ENCODE measurements at regions not wholly inside any gene's neighbourhood (a gene's known extent, or its start where the extent isn't known, plus 50 kb on each side); places are given as distances from the start of the nearest gene placed in this dataset.

DNA sequence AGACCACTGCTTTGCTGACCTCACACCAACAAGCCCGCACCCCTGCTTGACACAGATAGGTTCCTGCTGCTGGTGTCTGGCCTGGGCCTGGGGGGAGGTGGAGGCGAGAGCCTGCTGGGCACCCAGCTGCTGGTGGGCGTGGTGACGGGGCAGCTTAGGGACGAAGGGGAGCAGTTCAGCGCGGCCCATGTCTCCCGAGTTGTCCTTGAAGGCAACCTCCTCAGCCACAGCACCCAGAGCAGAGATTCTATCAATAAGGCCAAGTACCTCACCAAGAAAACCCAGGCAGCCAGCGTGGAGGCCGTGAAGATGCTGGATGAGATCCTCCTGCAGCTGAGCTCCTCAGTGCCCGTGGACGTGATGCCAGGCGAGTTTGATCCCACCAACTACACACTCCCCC is 313.3 kb downstream of the NR2F1-AS1 start:
- ChIA-PET CTCF (no interaction called here), POLR2A (no interaction called here)
- TF ChIP-seq NR2C2 (CRISPR knock-in tag; IDR thresholded peaks at IDR 0.05) (no peak), GRHL2 (CRISPR knock-in tag; IDR thresholded peaks at IDR 0.05; ENCODE audit: insufficient replicate concordance, severe bottlenecking) (no peak), PRRX2 (CRISPR knock-in tag; IDR thresholded peaks at IDR 0.05) (no peak), OVOL2 (CRISPR knock-in tag; IDR thresholded peaks at IDR 0.05; ENCODE audit: borderline replicate concordance) (no peak), ZNF121 (CRISPR knock-in tag; IDR thresholded peaks at IDR 0.05) (no peak), NFE2L1 (CRISPR knock-in tag; IDR thresholded peaks at IDR 0.05) (no peak)
- TF ChIP-seq, protein P1, sequence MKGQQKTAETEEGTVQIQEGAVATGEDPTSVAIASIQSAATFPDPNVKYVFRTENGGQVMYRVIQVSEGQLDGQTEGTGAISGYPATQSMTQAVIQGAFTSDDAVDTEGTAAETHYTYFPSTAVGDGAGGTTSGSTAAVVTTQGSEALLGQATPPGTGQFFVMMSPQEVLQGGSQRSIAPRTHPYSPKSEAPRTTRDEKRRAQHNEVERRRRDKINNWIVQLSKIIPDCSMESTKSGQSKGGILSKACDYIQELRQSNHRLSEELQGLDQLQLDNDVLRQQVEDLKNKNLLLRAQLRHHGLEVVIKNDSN (CRISPR knock-in tag; IDR thresholded peaks at IDR 0.05) = no peak
- no peak overlapping the region for H3K4me3 Mint-ChIP-seq
- peaks cover 6% of the 10 kb centered on the region; the same call in 1 of the 2 replicates for H3K9me3 Mint-ChIP-seq
- H3K36me3 Mint-ChIP-seq = no peaks in the 10 kb centered on the region; the same call in 1 of the 2 replicates
- no peak overlapping the region for H3K27ac Mint-ChIP-seq
- H3K27me3 Mint-ChIP-seq (ENCODE audit: low read depth) = no peaks in the 10 kb centered on the region; the same call in 1 of the 2 replicates
- H3K4me1 Mint-ChIP-seq = no peaks in the 10 kb centered on the region
- DNase-seq (ENCODE audit: low spot score) (no peak), ATAC-seq (no peak)

DNA sequence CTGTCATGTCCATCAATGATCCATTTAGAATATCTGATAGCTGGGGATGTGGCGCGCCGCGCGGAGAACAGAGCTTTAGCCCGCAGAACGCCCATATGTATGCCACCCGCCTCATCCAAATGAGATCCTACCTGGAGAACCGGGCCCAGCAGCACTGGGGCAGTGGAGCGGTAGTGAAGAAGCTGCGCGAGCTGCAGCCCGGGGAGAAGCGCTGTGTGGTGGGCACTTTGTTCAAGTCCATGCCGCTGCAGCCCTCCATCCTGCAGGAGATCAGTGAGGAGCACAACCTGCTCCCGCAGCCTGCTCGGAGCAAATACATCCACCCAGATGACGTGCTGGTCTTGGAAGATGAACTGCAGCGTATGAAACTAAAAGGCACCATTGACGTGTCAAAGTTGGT is 313.7 kb downstream of the NR2F1-AS1 start:
- ATAC-seq (no peak), DNase-seq (ENCODE audit: low spot score) (no peak)
- Mint-ChIP-seq H3K27me3 (ENCODE audit: low read depth) (no peaks in the 10 kb centered on the region; the same call in 1 of the 2 replicates), H3K36me3 (no peaks in the 10 kb centered on the region; the same call in 1 of the 2 replicates), H3K9me3 (peaks cover 6% of the 10 kb centered on the region; the same call in 1 of the 2 replicates), H3K4me1 (no peaks in the 10 kb centered on the region), H3K4me3 (no peak overlapping the region), H3K27ac (no peak overlapping the region)
- CTCF ChIA-PET = no interaction called here
- TF ChIP-seq, protein P2, sequence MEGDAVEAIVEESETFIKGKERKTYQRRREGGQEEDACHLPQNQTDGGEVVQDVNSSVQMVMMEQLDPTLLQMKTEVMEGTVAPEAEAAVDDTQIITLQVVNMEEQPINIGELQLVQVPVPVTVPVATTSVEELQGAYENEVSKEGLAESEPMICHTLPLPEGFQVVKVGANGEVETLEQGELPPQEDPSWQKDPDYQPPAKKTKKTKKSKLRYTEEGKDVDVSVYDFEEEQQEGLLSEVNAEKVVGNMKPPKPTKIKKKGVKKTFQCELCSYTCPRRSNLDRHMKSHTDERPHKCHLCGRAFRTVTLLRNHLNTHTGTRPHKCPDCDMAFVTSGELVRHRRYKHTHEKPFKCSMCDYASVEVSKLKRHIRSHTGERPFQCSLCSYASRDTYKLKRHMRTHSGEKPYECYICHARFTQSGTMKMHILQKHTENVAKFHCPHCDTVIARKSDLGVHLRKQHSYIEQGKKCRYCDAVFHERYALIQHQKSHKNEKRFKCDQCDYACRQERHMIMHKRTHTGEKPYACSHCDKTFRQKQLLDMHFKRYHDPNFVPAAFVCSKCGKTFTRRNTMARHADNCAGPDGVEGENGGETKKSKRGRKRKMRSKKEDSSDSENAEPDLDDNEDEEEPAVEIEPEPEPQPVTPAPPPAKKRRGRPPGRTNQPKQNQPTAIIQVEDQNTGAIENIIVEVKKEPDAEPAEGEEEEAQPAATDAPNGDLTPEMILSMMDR (IDR thresholded peaks at IDR 0.05) = no peak
- TF ChIP-seq ATF1 (CRISPR knock-in tag; IDR thresholded peaks at IDR 0.05) (no peak), FOXP1 (CRISPR knock-in tag; IDR thresholded peaks at IDR 0.05; ENCODE audit: borderline replicate concordance) (no peak), GRHL2 (CRISPR knock-in tag; IDR thresholded peaks at IDR 0.05; ENCODE audit: insufficient replicate concordance, severe bottlenecking) (no peak), FOXJ3 (CRISPR knock-in tag; IDR thresholded peaks at IDR 0.05; ENCODE audit: borderline replicate concordance) (no peak), ESRRA (CRISPR knock-in tag; IDR thresholded peaks at IDR 0.05; ENCODE audit: borderline replicate concordance) (no peak), TEAD4 (CRISPR knock-in tag; IDR thresholded peaks at IDR 0.05) (no peak), ZNF317 (CRISPR knock-in tag; IDR thresholded peaks at IDR 0.05; ENCODE audit: borderline replicate concordance, low read depth) (no peak), ATF3 (CRISPR knock-in tag; conservative IDR thresholded peaks at IDR 0.05) (no peak), ZBTB21 (CRISPR knock-in tag; IDR thresholded peaks at IDR 0.05; ENCODE audit: borderline replicate concordance) (no peak), E2F1 (CRISPR knock-in tag; IDR thresholded peaks at IDR 0.05) (no peak)
- TF ChIP-seq, protein P3, sequence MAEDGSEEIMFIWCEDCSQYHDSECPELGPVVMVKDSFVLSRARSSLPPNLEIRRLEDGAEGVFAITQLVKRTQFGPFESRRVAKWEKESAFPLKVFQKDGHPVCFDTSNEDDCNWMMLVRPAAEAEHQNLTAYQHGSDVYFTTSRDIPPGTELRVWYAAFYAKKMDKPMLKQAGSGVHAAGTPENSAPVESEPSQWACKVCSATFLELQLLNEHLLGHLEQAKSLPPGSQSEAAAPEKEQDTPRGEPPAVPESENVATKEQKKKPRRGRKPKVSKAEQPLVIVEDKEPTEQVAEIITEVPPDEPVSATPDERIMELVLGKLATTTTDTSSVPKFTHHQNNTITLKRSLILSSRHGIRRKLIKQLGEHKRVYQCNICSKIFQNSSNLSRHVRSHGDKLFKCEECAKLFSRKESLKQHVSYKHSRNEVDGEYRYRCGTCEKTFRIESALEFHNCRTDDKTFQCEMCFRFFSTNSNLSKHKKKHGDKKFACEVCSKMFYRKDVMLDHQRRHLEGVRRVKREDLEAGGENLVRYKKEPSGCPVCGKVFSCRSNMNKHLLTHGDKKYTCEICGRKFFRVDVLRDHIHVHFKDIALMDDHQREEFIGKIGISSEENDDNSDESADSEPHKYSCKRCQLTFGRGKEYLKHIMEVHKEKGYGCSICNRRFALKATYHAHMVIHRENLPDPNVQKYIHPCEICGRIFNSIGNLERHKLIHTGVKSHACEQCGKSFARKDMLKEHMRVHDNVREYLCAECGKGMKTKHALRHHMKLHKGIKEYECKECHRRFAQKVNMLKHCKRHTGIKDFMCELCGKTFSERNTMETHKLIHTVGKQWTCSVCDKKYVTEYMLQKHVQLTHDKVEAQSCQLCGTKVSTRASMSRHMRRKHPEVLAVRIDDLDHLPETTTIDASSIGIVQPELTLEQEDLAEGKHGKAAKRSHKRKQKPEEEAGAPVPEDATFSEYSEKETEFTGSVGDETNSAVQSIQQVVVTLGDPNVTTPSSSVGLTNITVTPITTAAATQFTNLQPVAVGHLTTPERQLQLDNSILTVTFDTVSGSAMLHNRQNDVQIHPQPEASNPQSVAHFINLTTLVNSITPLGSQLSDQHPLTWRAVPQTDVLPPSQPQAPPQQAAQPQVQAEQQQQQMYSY (CRISPR knock-in tag; IDR thresholded peaks at IDR 0.05) = no peak
- TF ChIP-seq, protein P4, sequence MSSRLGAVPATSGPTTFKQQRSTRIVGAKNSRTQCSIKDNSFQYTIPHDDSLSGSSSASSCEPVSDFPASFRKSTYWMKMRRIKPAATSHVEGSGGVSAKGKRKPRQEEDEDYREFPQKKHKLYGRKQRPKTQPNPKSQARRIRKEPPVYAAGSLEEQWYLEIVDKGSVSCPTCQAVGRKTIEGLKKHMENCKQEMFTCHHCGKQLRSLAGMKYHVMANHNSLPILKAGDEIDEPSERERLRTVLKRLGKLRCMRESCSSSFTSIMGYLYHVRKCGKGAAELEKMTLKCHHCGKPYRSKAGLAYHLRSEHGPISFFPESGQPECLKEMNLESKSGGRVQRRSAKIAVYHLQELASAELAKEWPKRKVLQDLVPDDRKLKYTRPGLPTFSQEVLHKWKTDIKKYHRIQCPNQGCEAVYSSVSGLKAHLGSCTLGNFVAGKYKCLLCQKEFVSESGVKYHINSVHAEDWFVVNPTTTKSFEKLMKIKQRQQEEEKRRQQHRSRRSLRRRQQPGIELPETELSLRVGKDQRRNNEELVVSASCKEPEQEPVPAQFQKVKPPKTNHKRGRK (CRISPR knock-in tag; IDR thresholded peaks at IDR 0.05; ENCODE audit: borderline replicate concordance) = no peak
- POLR2A ChIA-PET = no interaction called here
